ENCODE measurements at regions not wholly inside any gene's neighbourhood (a gene's known extent, or its start where the extent isn't known, plus 50 kb on each side); places are given as distances from the start of the nearest gene placed in this dataset.

DNA sequence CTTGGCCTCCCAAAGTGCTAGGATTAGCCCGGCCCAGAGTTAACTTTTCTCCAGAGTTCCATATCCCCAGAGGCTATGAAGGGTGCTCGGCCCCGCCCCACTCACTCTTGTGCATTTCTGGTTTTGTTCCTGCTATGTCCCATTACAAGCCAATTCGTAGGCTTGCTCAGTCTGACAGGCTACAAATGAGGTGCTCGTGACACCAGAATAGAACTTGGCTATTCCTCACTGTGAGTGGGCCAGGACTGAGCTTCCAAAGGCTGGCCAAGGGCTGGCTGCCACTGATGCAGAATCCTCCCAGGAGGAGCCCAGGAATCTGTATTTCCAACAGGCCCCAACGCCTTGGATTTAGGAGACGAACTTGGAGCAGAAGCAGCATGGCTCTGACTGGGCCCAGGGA lies 282.7 kb upstream of the C2CD4B start:
- TF ChIP-seq, protein P1, sequence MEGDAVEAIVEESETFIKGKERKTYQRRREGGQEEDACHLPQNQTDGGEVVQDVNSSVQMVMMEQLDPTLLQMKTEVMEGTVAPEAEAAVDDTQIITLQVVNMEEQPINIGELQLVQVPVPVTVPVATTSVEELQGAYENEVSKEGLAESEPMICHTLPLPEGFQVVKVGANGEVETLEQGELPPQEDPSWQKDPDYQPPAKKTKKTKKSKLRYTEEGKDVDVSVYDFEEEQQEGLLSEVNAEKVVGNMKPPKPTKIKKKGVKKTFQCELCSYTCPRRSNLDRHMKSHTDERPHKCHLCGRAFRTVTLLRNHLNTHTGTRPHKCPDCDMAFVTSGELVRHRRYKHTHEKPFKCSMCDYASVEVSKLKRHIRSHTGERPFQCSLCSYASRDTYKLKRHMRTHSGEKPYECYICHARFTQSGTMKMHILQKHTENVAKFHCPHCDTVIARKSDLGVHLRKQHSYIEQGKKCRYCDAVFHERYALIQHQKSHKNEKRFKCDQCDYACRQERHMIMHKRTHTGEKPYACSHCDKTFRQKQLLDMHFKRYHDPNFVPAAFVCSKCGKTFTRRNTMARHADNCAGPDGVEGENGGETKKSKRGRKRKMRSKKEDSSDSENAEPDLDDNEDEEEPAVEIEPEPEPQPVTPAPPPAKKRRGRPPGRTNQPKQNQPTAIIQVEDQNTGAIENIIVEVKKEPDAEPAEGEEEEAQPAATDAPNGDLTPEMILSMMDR (IDR thresholded peaks at IDR 0.05; ENCODE audit: insufficient read depth, low read depth, low read length): no peak
- no peak for TF ChIP-seq EZH2 (IDR thresholded peaks at IDR 0.05; ENCODE audit: insufficient read depth, low read length)
